ENCODE measurements at regions not wholly inside any gene's neighbourhood (a gene's known extent, or its start where the extent isn't known, plus 50 kb on each side); places are given as distances from the start of the nearest gene placed in this dataset.
"Not testable (repeated sequence)": the region's sequence is repeated elsewhere in the genome, so short reads cannot be mapped to it uniquely, and the experiment has no call there.

DNA sequence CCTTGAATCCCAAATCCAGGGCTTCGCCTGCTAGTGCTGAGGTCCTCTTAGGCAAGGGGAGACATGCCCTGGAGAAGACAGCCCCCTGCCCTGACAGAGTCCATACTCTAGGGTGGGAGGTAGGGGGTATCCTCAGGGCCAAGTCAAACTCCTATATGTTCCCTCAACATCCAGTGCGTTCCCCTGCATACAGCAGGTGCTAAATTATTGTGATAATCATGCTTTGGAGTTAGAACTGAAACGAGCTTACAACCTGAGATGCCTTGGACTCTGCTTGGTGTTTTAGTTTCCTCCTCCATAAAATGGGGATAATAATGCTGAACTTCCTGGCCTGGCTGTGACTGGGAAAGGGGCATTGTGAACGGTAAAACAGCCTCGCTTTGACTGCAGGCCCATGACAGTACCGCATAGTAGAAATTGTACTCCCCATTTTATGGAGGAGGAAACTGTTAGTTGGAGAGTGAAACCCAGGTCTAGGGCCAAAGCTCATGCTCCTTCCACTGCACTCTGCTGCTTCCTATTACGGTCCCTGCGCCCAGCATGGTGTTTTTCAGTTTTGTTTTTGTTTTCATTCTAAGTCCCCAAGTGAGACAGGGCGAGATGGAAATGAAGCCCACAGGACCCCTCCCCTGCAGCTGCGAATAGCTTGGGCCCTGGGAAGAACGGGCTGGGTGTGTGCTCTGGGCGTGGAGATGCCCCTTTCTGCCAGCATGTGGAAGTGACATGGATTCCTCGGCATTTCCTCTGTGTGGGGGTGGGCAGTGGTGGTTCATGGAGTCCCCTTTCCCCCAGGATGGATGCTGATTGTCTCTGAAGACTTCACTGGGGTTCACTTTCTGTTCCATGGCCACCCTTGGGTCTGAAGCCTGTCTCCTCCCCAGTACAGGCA is 162.5 kb downstream of the VEGFA start:
- no peak for DNase-seq

- DNase-seq, result no peak
Measured at GRCh38 chr6:43931201-43931600, 161.2 kb downstream of the VEGFA start.

DNA sequence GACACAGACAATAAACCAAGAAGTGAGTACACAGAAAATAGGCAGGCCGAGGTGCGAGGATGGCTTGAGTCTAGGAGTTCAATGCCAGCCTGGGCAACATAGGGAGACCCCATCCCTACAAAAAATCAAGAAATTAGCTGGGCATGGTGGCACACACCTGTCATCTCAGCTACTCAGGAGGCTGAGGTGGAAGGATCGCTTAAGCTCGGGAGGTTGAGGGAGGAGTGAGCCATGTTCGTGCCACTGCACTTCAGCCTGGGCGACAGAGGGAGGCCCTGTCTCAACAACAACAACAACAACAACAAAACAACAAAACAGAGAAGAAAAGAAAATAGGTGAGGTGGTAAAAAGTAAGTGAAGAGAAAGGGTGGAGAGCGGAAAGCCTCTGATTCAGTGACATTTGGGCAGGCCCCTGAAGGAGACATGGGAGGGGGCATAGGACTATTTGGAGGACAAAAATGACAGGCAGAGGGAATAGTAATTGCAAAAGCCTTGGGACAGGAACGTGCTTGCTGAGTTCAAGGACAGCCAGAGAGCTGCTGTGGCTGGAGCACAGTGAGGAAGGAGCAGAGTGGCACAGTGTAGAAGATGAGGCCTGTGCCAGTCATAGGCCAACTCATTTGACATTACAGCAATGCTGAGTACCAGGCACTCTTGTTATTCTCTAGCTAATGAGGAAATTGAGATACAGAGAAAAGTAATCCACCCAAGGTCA is 160.6 kb downstream of the VEGFA start:
- no peak for DNase-seq

DNA sequence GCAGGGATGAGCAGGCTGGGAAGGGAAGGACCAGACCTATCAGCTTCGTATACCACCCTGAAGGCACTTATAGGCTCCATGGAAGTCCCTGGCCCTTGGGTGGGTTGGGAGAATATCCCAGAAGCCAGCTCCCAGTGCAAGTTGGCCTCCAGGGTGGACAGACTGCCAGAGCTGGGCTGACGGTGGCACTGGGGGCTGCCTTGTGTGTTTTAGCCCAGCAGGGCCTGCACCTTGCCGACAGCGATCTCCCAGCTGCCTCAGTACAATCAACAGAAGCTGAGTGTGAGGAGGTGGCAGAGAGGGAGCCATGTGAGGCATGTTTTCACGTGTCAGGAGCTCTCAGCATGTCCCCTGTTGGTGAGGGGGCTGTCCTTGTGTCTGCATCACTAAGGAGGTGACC is 159.5 kb downstream of the VEGFA start:
- no peak for DNase-seq

- no peak for DNase-seq
Measured at GRCh38 chr6:43927532-43928210, 157.7 kb downstream of the VEGFA start.

- peak; percentile 30 to 47 for DNase-seq
Measured at GRCh38 chr6:43926634-43927531, 156.9 kb downstream of the VEGFA start.

- DNase-seq, result not testable (repeated sequence)
Measured at GRCh38 chr6:43925636-43926139, 155.7 kb downstream of the VEGFA start.

- DNase-seq, result no peak
Measured at GRCh38 chr6:43924222-43924702, 154.3 kb downstream of the VEGFA start.

- no peak for DNase-seq
Measured at GRCh38 chr6:43923376-43924221, 153.6 kb downstream of the VEGFA start.

DNA sequence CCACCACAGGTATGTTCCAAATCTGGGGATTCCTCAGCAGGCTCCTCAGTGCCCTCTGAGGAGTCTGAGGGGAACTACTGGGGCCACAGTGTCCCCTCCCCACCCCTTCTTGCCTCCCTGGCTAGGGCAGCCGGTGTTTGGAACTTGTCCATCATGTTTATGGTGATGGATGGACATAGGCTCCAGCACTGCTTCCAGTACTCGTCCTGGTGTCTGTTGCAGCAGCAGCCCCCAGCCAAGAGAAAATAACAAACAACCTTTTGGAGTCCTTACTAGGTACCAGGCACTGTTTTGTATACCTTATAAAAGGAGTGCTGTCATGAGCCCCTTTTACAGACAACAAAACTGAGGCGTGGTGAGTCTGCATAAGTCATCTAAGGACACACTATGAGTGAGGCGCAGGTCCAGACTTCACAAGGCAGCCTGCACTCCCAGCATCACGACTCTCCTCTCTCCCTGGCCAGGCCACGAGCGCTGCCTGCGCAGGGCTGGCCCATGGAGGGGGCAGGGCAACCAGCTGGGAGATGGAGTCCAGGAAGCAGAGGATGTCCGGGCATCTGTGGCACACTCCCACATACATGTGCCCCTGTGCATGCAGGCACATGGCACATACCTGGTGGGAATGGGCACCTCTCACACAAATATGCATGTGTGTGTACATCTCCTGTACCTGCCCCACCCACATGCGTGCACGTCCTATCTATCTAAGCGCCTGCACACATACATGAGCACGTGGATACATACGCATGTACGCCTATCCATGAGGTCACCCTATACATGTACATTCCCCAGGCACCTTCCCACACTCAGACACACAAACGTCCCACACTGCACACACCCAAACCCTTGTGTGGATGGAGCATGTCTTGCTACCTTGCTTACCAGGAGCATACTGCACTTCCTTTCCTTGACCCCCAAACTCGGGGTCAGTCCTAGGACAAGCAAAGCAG is 152.7 kb downstream of the VEGFA start:
- DNase-seq, result no peak

DNA sequence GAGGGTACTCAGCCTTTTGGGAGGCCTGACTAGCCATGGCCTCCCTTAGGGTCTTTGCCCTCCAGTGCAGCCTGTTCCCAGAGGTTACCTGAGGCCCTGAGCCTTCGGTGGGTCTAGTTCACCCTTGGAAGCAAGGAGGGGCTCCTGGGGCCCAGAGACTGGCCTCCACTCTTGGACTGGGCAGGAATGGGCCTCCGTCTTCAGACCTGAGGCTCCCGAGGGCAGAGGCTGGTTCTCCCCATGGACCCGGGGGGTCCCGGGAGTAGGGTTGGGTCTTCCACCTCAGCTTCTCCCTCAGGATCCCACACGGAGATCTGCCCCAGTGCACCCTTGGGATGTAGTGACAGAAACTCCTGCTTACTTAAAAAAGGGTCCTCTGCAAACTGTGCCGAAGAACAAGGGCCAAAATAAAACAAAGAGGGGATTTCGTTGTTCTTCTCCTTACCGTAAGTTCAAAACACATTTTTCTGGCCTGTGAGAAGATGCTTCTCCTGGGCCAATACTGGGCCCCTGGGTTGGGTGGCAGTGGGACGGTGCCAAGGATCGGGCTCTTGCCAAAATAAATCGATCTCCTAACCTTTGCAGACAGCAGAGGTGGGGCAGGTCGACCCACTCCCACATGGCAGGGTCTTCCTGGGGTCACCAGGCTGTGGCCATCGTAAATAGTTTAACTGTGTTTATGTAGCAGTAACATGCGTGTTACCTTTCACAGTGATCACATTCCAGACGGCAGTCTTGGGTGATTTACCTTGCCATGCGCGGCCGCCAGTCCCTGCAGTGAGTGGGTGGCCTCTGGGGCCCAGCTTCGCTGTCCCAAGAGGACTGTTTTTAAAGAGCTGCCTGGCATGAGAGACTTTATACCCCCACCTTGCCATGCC is 151.8 kb downstream of the VEGFA start:
- DNase-seq, result no peak

DNA sequence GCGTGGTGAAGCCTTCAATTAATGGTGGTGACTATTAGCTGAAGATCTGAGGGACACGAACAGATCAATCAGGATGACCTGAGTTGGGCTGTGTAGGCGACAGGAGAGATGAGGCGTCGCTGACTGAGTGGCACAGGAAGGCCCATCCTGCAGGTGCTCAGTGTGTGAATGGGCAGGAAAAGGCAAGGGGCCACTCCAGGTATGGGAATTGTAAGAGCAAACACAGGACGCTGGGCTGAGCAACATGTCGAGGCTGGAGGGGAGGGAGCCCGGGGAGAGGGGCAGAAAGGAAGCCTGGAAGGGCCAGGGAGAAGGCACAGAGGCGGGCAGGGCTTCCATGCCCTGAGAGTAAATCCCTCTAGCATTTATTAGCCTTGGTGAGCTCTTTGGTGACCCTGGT is 151.0 kb downstream of the VEGFA start:
- no peak for DNase-seq

DNA sequence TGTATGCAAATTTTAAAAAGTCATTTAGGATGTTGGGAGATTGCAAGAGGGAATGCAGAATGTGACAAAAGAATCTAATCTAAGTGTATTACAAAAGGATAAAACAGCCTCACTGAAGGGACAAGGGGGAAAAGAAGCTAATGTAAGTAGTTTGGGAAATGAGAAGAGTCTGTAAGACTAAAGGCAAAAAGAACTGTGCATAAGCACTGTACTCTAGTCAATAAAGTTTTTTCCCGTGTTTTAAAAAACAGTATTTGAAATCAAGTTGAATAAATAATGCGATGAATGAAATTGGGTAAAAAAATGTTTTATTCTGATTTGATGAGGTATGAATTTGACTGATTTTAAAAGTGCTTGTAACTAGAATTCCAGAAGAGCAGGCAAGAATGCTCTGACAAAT is 149.8 kb downstream of the VEGFA start:
- no peak for DNase-seq

GRCh38 chr6:43917878-43918382 is 147.9 kb downstream of the VEGFA start:
- DNase-seq, result no peak

DNA sequence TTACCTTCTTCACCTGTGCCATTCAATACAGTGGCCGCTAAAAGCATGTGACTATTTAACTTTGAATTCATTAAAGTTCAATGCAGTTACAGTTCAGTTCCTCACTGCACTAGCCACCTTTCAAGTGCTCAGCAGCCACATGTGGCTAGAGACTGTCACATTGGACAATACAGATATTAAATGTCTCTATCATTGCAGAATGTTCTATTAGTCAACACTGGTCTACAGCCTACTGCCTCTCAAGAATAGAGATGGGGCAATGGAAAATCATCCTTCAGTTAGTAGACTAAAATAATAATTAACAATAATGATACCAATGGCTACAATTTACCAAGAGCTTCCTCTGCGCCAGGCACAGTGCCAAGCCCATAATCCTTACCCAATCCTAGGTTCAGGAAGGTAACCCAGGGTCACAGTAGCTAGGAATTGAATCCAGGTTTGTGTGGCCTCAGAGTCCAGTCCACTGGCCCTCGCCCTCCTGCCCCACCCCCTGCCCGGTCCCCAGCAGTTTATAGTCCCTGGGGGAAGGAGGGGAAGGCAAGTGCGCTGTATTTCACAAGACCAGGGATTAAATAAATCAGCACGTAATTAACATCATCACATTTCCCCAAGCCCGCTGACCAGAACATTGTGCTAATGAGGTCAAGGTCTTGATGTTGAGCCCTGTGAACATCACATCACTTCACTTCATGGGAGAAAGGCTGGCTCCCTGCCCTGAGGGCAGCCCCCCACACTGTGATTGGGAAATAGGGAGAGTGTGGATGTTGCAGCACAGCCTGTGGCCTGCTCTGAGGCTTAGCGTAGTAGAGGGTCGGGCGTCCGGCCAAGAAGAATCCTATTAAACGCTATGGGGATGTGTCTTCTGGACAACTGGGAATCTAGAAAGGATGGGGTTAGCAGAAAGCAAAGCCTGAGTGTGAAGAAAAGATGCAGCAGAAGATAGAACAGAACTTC is 147.2 kb downstream of the VEGFA start:
- DNase-seq, result no peak

DNA sequence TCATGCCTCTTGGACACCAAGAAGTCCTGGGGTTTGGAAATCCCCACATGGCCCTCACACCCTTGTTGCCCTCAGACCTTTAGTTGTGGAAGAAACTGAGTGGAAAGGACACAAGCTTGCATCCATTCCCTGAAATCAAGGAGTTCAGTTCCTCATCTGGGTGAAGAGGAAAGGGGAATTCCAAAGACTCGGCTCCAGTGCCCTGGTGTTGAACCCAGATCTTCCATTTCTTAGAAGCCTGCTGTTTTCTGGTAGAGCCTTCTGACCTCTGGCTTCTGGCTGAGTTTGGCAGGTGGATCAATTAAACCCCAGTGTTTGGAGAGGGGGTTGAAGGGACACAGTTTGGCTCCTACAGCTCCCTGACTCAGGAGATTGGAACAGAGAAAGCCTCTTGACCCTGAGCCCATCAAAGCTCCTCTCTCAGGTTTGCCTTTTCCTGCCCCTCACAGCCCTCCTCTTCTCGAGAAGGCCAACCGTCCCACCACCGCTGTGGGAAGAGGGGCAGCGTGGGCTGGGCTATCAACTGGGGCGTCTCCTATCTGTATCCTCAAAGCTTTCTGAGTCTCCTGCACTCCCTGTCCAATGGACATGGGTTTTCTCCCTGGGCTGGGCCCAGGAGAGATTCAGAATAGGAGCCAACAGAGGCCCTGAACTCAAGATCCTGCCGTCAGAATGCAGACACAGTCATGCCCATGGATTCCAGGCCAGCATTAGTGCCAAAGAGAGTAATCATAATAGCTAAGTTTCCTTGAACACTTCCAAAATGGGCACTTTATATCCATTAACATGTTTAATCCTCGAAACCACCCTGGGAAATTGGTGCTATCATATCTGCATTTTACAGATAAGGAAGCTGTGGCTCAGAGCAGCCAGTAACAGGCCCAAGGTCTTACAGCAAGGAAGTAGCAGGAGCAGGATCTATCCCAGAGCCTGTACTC is 146.2 kb downstream of the VEGFA start:
- DNase-seq, result no peak
